ENCODE measurements at regions not wholly inside any gene's neighbourhood (a gene's known extent, or its start where the extent isn't known, plus 50 kb on each side); places are given as distances from the start of the nearest gene placed in this dataset.

DNA sequence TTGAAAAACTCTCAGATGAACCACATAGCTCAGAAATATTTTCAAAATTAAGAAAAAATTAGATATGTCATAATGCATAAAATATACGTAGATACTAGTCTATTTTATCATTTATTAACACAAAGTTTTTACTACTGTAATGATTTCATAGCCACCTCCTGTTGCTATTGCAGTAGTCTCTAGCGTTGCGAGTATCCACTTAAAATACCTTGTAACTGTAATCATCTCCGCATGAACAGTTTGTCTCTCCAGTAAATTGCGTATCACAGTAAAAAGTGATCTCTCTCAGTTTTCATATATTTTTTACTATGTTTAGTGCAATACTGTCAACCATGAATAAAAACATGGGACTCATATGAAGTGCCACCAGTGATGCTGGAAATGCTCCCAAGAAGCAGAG lies 417.9 kb upstream of the ZNF462 start:
- DNase-seq: no peak
- H3K27me3 Mint-ChIP-seq (ENCODE audit: low read depth): no peaks in the 10 kb centered on the region
- no peak overlapping the region for H3T11ph ChIP-seq (ENCODE audit: low read length)
- no peak overlapping the region for H4K8ac ChIP-seq (replicated peaks; ENCODE audit: insufficient read length, low read depth, low read length)
- H4K5ac ChIP-seq (ENCODE audit: insufficient read length, low read depth, low read length): no peak overlapping the region
- peaks cover 5 to 10% of the 10 kb centered on the region in 2 experiments; a peak in 2 of 4 replicates for H3K4me1 Mint-ChIP-seq
- no peak overlapping the region for H3K18ac ChIP-seq (ENCODE audit: insufficient read length, low read depth, low read length)
- H3K4me3 Mint-ChIP-seq: no peak overlapping the region
- no peak overlapping the region for H2AK5ac ChIP-seq (ENCODE audit: insufficient read length, low read length)
- no peaks in the 10 kb centered on the region for H3K79me1 ChIP-seq (ENCODE audit: insufficient read depth, low read depth, low read length, poor library complexity, severe bottlenecking)
- H3K79me2 ChIP-seq (ENCODE audit: insufficient read depth, low read length): no peaks in the 10 kb centered on the region
- no peak overlapping the region for H2BK12ac ChIP-seq (ENCODE audit: insufficient read length, low read depth, low read length)
- no peak overlapping the region for H3K23ac ChIP-seq (ENCODE audit: insufficient read length, low read depth, low read length)
- no CpG with 5 or more reads among the region's 5 CpGs for WGBS (ENCODE audit: extremely low coverage, insufficient read length, low lambda C conversion rate)
- no peak overlapping the region for H2BK5ac ChIP-seq (ENCODE audit: insufficient read length, low read length)
- H3K36me3 Mint-ChIP-seq (ENCODE audit: insufficient read depth in 1 of 3, low read depth in 3 of 3): peaks cover 4 to 14% (median 12%) of the 10 kb centered on the region in 3 experiments
- no peak overlapping the region for H3K56ac ChIP-seq (ENCODE audit: insufficient read length, low read depth, low read length)
- no peak overlapping the region for H3K27ac Mint-ChIP-seq
- H3K4me1 ChIP-seq (ENCODE audit: insufficient read depth, low read length): peaks cover 2% of the 10 kb centered on the region; the same call in 1 of the 2 replicates
- no peak overlapping the region for H2BK20ac ChIP-seq (ENCODE audit: low read depth, low read length, poor library complexity, severe bottlenecking)
- no peak overlapping the region for H3K14ac ChIP-seq (ENCODE audit: insufficient read depth, low read length)
- H3K4me2 ChIP-seq (ENCODE audit: insufficient read depth, insufficient read length, low read length): no peak overlapping the region
- H3K27me3 ChIP-seq (ENCODE audit: insufficient read depth, low read length): no peaks in the 10 kb centered on the region
- TF ChIP-seq, protein P1, sequence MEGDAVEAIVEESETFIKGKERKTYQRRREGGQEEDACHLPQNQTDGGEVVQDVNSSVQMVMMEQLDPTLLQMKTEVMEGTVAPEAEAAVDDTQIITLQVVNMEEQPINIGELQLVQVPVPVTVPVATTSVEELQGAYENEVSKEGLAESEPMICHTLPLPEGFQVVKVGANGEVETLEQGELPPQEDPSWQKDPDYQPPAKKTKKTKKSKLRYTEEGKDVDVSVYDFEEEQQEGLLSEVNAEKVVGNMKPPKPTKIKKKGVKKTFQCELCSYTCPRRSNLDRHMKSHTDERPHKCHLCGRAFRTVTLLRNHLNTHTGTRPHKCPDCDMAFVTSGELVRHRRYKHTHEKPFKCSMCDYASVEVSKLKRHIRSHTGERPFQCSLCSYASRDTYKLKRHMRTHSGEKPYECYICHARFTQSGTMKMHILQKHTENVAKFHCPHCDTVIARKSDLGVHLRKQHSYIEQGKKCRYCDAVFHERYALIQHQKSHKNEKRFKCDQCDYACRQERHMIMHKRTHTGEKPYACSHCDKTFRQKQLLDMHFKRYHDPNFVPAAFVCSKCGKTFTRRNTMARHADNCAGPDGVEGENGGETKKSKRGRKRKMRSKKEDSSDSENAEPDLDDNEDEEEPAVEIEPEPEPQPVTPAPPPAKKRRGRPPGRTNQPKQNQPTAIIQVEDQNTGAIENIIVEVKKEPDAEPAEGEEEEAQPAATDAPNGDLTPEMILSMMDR (conservative IDR thresholded peaks at IDR 0.05): no peak
- H3K27ac ChIP-seq (ENCODE audit: insufficient read length, low read depth, low read length): no peak overlapping the region
- H3K9ac ChIP-seq (ENCODE audit: extremely low read depth, insufficient read length, low read length): no peak overlapping the region
- no peaks in the 10 kb centered on the region for H3K9me3 ChIP-seq (ENCODE audit: control insufficient read depth, low read depth, low read length)
- H3K9me3 Mint-ChIP-seq: peaks cover 12 to 18% of the 10 kb centered on the region in 2 experiments
- no peaks in the 10 kb centered on the region for H4K20me1 ChIP-seq (ENCODE audit: control insufficient read depth, insufficient read depth, insufficient read length)
- no peak overlapping the region for H2BK120ac ChIP-seq (ENCODE audit: low read depth, low read length, poor library complexity, severe bottlenecking)
- H2BK15ac ChIP-seq (ENCODE audit: low read depth, low read length): no peak overlapping the region
- no peak overlapping the region for H3K4ac ChIP-seq (ENCODE audit: low read depth, low read length)
- no peak overlapping the region for H4K91ac ChIP-seq (ENCODE audit: insufficient read length, low read depth, low read length)
- H3K23me2 ChIP-seq (ENCODE audit: insufficient read length, low read depth, low read length, poor library complexity, severe bottlenecking): no peaks in the 10 kb centered on the region
- no peak overlapping the region for H2AFZ ChIP-seq (ENCODE audit: low read length)

Measured in H9 (cell line).